ENCODE measurements at regions not wholly inside any gene's neighbourhood (a gene's known extent, or its start where the extent isn't known, plus 50 kb on each side); places are given as distances from the start of the nearest gene placed in this dataset.

- DNase-seq: peak; percentile 9
Measured at GRCh38 chr4:157459785-157460184, 239.3 kb downstream of the GRIA2 start.

- DNase-seq: no peak
Measured at GRCh38 chr4:157447195-157447594, 226.7 kb downstream of the GRIA2 start.

- no peak for DNase-seq
Measured at GRCh38 chr4:157444014-157444413, 223.5 kb downstream of the GRIA2 start.

GRCh38 chr4:157443537-157443936 lies 223.0 kb downstream of the GRIA2 start:
- no peak for DNase-seq

- DNase-seq: no peak
Measured at GRCh38 chr4:157425897-157426296, 205.4 kb downstream of the GRIA2 start.

GRCh38 chr4:157423526-157424020 lies 203.0 kb downstream of the GRIA2 start:
- DNase-seq: no peak

GRCh38 chr4:157421365-157421764 lies 200.8 kb downstream of the GRIA2 start:
- no peak for DNase-seq
